IMR-90 (cell line): ENCODE measurements at regions not wholly inside any gene's neighbourhood (a gene's known extent, or its start where the extent isn't known, plus 50 kb on each side); places are given as distances from the start of the nearest gene placed in this dataset.

Experiments
- ATAC-seq: fragments of 200-7000 bp; cut with Tn5 transposase; 2 replicates; pipeline ENCODE4 v1.9.1; 2020; ENCODE audit warnings: low read depth, mild to moderate bottlenecking, moderate library complexity
- BruUV-seq: library from RNA; stranded (reverse); fragments of 400-500 nt; replicated peaks from 2 replicates; lab custom pipeline; 2021; lab: Mats Ljungman, UMichigan
- CTCF ChIA-PET: fragments of 300-600 bp; formaldehyde crosslinking; extraction: SDS; loops from one replicate; lab custom pipeline; 2021; ENCODE audit warnings: antibody characterized with exemption; lab: Yijun Ruan, JAX
- POLR2A ChIA-PET: fragments of 300-600 bp; sonication (Branson Sonifier 250); formaldehyde crosslinking; loops from one replicate; lab custom pipeline; 2022; ENCODE audit warnings: antibody characterized with exemption; ENCODE audit not compliant: unreplicated experiment; lab: Charles Lee
- DNase-seq: peaks from one replicate; pipeline ENCODE4 v3.0.0; 2013
- H2AFZ ChIP-seq: replicated peaks from 2 replicates; pipeline ENCODE3; 2013; ENCODE audit warnings: low read length, mild to moderate bottlenecking; ENCODE audit not compliant: poor library complexity
- H2AK5ac ChIP-seq: 2 replicates; pipeline ENCODE4 v1.6.1; 2013; ENCODE audit warnings: low read depth, low read length, inconsistent platforms
- H2AK9ac ChIP-seq: replicated peaks from 2 replicates; pipeline ENCODE3; 2013; ENCODE audit warnings: mild to moderate bottlenecking, low read depth, low read length, moderate library complexity; ENCODE audit not compliant: poor library complexity
- H2BK120ac ChIP-seq: 2 replicates; pipeline ENCODE4 v1.6.1; 2013; ENCODE audit warnings: low read depth, low read length, inconsistent platforms
- H2BK15ac ChIP-seq: 3 replicates; pipeline ENCODE4 v1.6.1; 2013; ENCODE audit warnings: low read depth, low read length, inconsistent platforms
- H2BK20ac ChIP-seq: 2 replicates; pipeline ENCODE4 v1.6.1; 2013; ENCODE audit warnings: low read depth, mild to moderate bottlenecking, inconsistent platforms, low read length, moderate library complexity
- H2BK5ac ChIP-seq: 2 replicates; pipeline ENCODE4 v1.6.1; 2013; ENCODE audit warnings: mild to moderate bottlenecking, low read depth, low read length, inconsistent platforms; ENCODE audit not compliant: poor library complexity, severe bottlenecking
- H3K14ac ChIP-seq: replicated peaks from 2 replicates; pipeline ENCODE4 v1.6.1; 2013; ENCODE audit warnings: low read depth, low read length, inconsistent platforms
- H3K18ac ChIP-seq: 2 replicates; pipeline ENCODE4 v1.6.1; 2013; ENCODE audit warnings: low read depth, low read length, control low read depth
- H3K23ac ChIP-seq: 2 replicates; pipeline ENCODE4 v1.6.1; 2013; ENCODE audit warnings: low read depth, low read length, inconsistent platforms
- H3K27ac ChIP-seq: 2 replicates; pipeline ENCODE4 v1.5.1; 2013; ENCODE audit warnings: mild to moderate bottlenecking, control low read depth, low read length; ENCODE audit not compliant: insufficient read depth
- H3K27me3 ChIP-seq: 2 replicates; pipeline ENCODE4 v1.6.1; 2013; ENCODE audit warnings: low read length; ENCODE audit not compliant: control insufficient read depth, insufficient read depth
- H3K36me3 ChIP-seq: 2 replicates; pipeline ENCODE4 v1.6.1; 2013; ENCODE audit warnings: low read length, mixed read lengths; ENCODE audit not compliant: control insufficient read depth, insufficient read depth
- H3K4ac ChIP-seq: 2 replicates; pipeline ENCODE4 v1.6.1; 2013; ENCODE audit warnings: low read depth, low read length, inconsistent platforms
- H3K4me1 ChIP-seq: 2 replicates; pipeline ENCODE4 v1.6.1; 2013; ENCODE audit warnings: low read length, mixed read lengths; ENCODE audit not compliant: control insufficient read depth, insufficient read depth
- H3K4me2 ChIP-seq: 2 replicates; pipeline ENCODE4 v1.6.1; 2013; ENCODE audit warnings: low read depth, mild to moderate bottlenecking, control low read depth, low read length, moderate library complexity
- H3K4me3 ChIP-seq: 2 replicates; pipeline ENCODE4 v1.5.1; 2013; ENCODE audit warnings: low read depth, mild to moderate bottlenecking, control low read depth, low read length, moderate library complexity; ENCODE audit not compliant: insufficient read depth
- H3K56ac ChIP-seq: 2 replicates; pipeline ENCODE4 v1.6.1; 2013; ENCODE audit warnings: low read length, inconsistent platforms; ENCODE audit not compliant: insufficient read depth; ENCODE audit errors: extremely low read depth
- H3K79me1 ChIP-seq, 2 experiments: 2 replicates each; pipeline ENCODE4 v1.6.1; 2013; ENCODE audit warnings: low read length in 2 of 2, inconsistent platforms in 1 of 2, low read depth in 1 of 2
- H3K9ac ChIP-seq: 2 replicates; pipeline ENCODE4 v1.6.1; 2013; ENCODE audit warnings: low read depth, low read length, control low read depth
- H3K9me1 ChIP-seq: 2 replicates; pipeline ENCODE4 v1.6.1; 2013; ENCODE audit warnings: low read length, inconsistent platforms; ENCODE audit not compliant: insufficient read depth
- H3K9me3 ChIP-seq: 2 replicates; pipeline ENCODE4 v1.6.1; 2013; ENCODE audit warnings: low read length; ENCODE audit not compliant: control insufficient read depth, insufficient read depth
- H4K20me1 ChIP-seq: 2 replicates; pipeline ENCODE4 v1.6.1; 2013; ENCODE audit warnings: low read length, inconsistent platforms; ENCODE audit not compliant: insufficient read depth
- H4K5ac ChIP-seq: 2 replicates; pipeline ENCODE4 v1.6.1; 2013; ENCODE audit warnings: mild to moderate bottlenecking, low read depth, low read length, control low read depth
- H4K8ac ChIP-seq, 2 experiments: 2 replicates each; pipeline ENCODE4 v1.6.1; 2013; ENCODE audit warnings: low read depth in 2 of 2, low read length in 2 of 2, control low read depth in 1 of 2, inconsistent platforms in 1 of 2
- H4K91ac ChIP-seq: 2 replicates; pipeline ENCODE4 v1.6.1; 2013; ENCODE audit warnings: low read depth, low read length, inconsistent platforms; ENCODE audit not compliant: insufficient read depth
- CHD1 ChIP-seq: IDR thresholded peaks from 2 replicates; pipeline ENCODE4 v1.6.1; 2012; ENCODE audit warnings: low read depth, low read length, improper control_type of control experiment
- ELK1 ChIP-seq: fragments of 150-350 bp; IDR thresholded peaks from 2 replicates; pipeline ENCODE4 v1.6.1; 2016; ENCODE audit warnings: low read depth, mild to moderate bottlenecking, low read length, moderate library complexity, borderline replicate concordance
- MAFK ChIP-seq: IDR thresholded peaks from 2 replicates; pipeline ENCODE4 v1.6.1; 2012; ENCODE audit warnings: low read depth, low read length, improper control_type of control experiment
- MAZ ChIP-seq: IDR thresholded peaks from 2 replicates; pipeline ENCODE4 v1.6.1; 2012; ENCODE audit warnings: low read depth, mild to moderate bottlenecking, low read length, improper control_type of control experiment, moderate library complexity, borderline replicate concordance
- MXI1 ChIP-seq: IDR thresholded peaks from 2 replicates; pipeline ENCODE4 v1.6.1; 2012; ENCODE audit warnings: low read depth, mild to moderate bottlenecking, low read length, moderate library complexity, borderline replicate concordance
- NFE2L2 ChIP-seq: fragments of 150-350 bp; IDR thresholded peaks from 2 replicates; pipeline ENCODE4 v1.6.1; 2016; ENCODE audit warnings: low read depth, mild to moderate bottlenecking, low read length
- RAD21 ChIP-seq: IDR thresholded peaks from 2 replicates; pipeline ENCODE4 v1.6.1; 2012; ENCODE audit warnings: low read length, improper control_type of control experiment
- RCOR1 ChIP-seq: IDR thresholded peaks from 2 replicates; pipeline ENCODE4 v1.6.1; 2012; ENCODE audit warnings: mild to moderate bottlenecking, low read length, improper control_type of control experiment; ENCODE audit not compliant: insufficient replicate concordance
- RFX5 ChIP-seq: IDR thresholded peaks from 2 replicates; pipeline ENCODE4 v1.8.0; 2012; ENCODE audit warnings: low read depth, mild to moderate bottlenecking, low read length, moderate library complexity
- WGBS, 2 experiments: methylation state at CpG; one replicate each; pipeline versions ENCODE4 v1.1.5 to v1.1.7; 2013; ENCODE audit warnings: missing lambda C conversion rate in 2 of 2; ENCODE audit not compliant: insufficient read length in 1 of 2; ENCODE audit errors: extremely low coverage in 2 of 2; 5-methylcytosine and 5-hydroxymethylcytosine counted together
- dilution Hi-C: fragments of 300-500 bp; cut with HindIII; formaldehyde crosslinking; loops from one replicate; pipeline ENCODE4 v1.14.3; 2018; ENCODE audit warnings: low sequenced_read_pairs; ENCODE audit not compliant: unreplicated experiment
- in situ Hi-C: fragments of 300-500 bp; cut with MboI; formaldehyde crosslinking; loops from 3 replicates; pipeline ENCODE4 v1.14.3; 2019; ENCODE audit warnings: low sequenced_read_pairs, inconsistent platforms, mixed read lengths
- intact Hi-C: fragments of 100-400 bp; cut with micrococcal nuclease; formaldehyde crosslinking; loops from 2 replicates; pipeline ENCODE4 v1.10.0; 2022
- TF ChIP-seq, protein P1 (sequence below): conservative IDR thresholded peaks from 2 replicates; pipeline ENCODE4 v1.5.1; 2012; ENCODE audit warnings: mild to moderate bottlenecking, low read depth, low read length, improper control_type of control experiment

GRCh38 chr2:204104811-204105210 lies 168.2 kb downstream of the ICOS start:
- H2AK9ac ChIP-seq = no peak overlapping the region
- H3K9me1 ChIP-seq = no peaks in the 10 kb centered on the region
- no peak overlapping the region for H2BK120ac ChIP-seq
- dilution Hi-C loops (no loop called here), intact Hi-C loops (no loop called here), in situ Hi-C loops (no loop called here)
- H3K4me3 ChIP-seq = no peak overlapping the region
- no peak overlapping the region for H3K23ac ChIP-seq
- TF ChIP-seq ELK1 = no peak
- TF ChIP-seq, protein P1, sequence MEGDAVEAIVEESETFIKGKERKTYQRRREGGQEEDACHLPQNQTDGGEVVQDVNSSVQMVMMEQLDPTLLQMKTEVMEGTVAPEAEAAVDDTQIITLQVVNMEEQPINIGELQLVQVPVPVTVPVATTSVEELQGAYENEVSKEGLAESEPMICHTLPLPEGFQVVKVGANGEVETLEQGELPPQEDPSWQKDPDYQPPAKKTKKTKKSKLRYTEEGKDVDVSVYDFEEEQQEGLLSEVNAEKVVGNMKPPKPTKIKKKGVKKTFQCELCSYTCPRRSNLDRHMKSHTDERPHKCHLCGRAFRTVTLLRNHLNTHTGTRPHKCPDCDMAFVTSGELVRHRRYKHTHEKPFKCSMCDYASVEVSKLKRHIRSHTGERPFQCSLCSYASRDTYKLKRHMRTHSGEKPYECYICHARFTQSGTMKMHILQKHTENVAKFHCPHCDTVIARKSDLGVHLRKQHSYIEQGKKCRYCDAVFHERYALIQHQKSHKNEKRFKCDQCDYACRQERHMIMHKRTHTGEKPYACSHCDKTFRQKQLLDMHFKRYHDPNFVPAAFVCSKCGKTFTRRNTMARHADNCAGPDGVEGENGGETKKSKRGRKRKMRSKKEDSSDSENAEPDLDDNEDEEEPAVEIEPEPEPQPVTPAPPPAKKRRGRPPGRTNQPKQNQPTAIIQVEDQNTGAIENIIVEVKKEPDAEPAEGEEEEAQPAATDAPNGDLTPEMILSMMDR = no peak
- no peak for TF ChIP-seq RFX5
- TF ChIP-seq NFE2L2 = no peak
- no peak for TF ChIP-seq CHD1
- TF ChIP-seq MAZ = no peak
- no peak for TF ChIP-seq RAD21
- TF ChIP-seq RCOR1 = no peak
- no peak for TF ChIP-seq MAFK
- TF ChIP-seq MXI1 = no peak
- H3K4me1 ChIP-seq = no peaks in the 10 kb centered on the region
- H4K91ac ChIP-seq = no peak overlapping the region
- BruUV-seq = no TSS peak
- H4K20me1 ChIP-seq = no peaks in the 10 kb centered on the region
- H3K18ac ChIP-seq = no peak overlapping the region
- no peak overlapping the region for H2AK5ac ChIP-seq
- H4K5ac ChIP-seq = no peak overlapping the region
- ChIA-PET CTCF (no interaction called here), POLR2A (no interaction called here)
- no peaks in the 10 kb centered on the region for H3K79me1 ChIP-seq
- H3K36me3 ChIP-seq = no peaks in the 10 kb centered on the region
- no peak overlapping the region for H2BK5ac ChIP-seq
- H3K27me3 ChIP-seq = peaks cover 4% of the 10 kb centered on the region; the same call in 1 of the 2 replicates
- DNase-seq (no peak), ATAC-seq (no peak)
- no peak overlapping the region for H3K4ac ChIP-seq
- H3K4me2 ChIP-seq = no peak overlapping the region
- WGBS, 2 experiments = 71% methylated on average over 1 of the region's 4 CpGs; no CpG with 5 or more reads in 1 of the 2 experiments
- H3K9ac ChIP-seq = no peak overlapping the region
- H3K56ac ChIP-seq = no peak overlapping the region
- H2BK15ac ChIP-seq = no peak overlapping the region
- no peak overlapping the region for H3K14ac ChIP-seq
- no peaks in the 10 kb centered on the region for H3K9me3 ChIP-seq
- H2BK20ac ChIP-seq = no peak overlapping the region
- no peak overlapping the region for H3K27ac ChIP-seq
- no peak overlapping the region for H2AFZ ChIP-seq
- H4K8ac ChIP-seq = no peak overlapping the region
